ENCODE measurements at regions not wholly inside any gene's neighbourhood (a gene's known extent, or its start where the extent isn't known, plus 50 kb on each side); places are given as distances from the start of the nearest gene placed in this dataset.
A peak's percentile ranks its signal among the peaks of the same experiment; 100 is the strongest.

DNA sequence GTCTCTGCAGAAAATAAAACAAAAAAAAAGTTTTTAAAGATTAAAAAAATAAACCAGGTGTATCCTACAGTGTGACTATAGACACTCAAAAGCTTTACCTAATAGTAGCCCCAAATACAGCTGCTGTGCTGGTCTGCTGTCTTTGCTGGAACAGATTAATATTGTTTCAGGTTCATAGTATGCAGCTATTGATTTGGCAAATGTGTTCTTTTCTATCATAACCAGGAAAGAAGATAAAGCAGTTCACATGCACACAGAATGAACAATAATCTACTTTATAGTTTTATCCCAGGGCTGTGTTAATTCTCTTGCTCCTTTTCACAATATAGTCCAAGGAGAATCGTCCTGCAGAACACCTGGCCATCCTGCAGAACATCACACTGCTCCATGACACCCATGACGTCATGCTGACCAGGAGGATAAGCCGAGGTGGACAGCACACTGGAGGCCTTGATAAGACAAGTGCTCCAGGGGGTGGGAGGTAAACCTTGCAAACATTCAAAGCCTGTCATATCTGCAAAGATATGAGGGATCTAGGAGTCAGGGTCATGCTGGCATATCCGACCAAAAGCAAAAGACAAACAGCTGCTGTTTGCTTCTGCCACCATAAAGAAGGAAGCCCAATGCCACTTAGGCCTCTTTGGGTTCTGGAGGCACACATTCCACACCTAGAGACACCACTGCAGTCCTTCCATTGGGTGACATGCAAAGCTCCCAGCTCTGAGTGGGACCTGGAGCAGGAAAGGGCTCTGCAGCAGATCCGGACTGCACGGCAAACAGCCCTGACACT is 86.1 kb upstream of the SLC2A1 start:
- Mint-ChIP-seq H3K27ac (no peak overlapping the region), H3K4me3 (no peak overlapping the region), H3K9me3 (no peaks in the 10 kb centered on the region), H3K4me1 (ENCODE audit: low read depth in 2 of 2) (peaks cover 0 to 5% of the 10 kb centered on the region in 2 donors), H3K36me3 (ENCODE audit: insufficient read depth) (no peaks in the 10 kb centered on the region), H3K27me3 (peaks cover 0 to 17% of the 10 kb centered on the region in 2 donors)
- DNase-seq, result no peak
- no peak for ATAC-seq (replicated peaks)

DNA sequence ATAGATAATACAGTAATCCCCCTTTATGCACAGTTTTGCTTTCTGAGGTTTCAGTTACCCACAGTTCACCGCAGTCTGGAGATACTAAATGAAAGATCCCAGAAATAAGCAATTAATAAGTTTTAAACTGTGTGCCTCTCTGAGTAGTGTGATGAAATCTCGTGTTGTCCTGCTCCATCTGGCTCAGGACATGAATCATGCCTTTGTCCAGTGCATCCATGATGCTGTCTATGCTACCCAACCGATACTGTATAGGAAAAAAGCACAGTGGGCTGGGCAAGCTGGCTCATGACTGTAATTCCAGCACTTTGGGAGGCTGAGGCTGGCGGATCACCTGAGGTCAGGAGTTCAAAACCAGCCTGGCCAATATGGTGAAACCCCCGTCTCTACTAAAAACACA is 85.0 kb upstream of the SLC2A1 start:
- Mint-ChIP-seq H3K9me3 (no peaks in the 10 kb centered on the region), H3K27ac (no peak overlapping the region), H3K36me3 (ENCODE audit: insufficient read depth) (no peaks in the 10 kb centered on the region), H3K4me1 (ENCODE audit: low read depth in 2 of 2) (peaks cover 0 to 5% of the 10 kb centered on the region in 2 donors), H3K4me3 (no peak overlapping the region), H3K27me3 (peaks cover 0 to 9% of the 10 kb centered on the region in 2 donors)
- DNase-seq (no peak), ATAC-seq (replicated peaks) (no peak)

DNA sequence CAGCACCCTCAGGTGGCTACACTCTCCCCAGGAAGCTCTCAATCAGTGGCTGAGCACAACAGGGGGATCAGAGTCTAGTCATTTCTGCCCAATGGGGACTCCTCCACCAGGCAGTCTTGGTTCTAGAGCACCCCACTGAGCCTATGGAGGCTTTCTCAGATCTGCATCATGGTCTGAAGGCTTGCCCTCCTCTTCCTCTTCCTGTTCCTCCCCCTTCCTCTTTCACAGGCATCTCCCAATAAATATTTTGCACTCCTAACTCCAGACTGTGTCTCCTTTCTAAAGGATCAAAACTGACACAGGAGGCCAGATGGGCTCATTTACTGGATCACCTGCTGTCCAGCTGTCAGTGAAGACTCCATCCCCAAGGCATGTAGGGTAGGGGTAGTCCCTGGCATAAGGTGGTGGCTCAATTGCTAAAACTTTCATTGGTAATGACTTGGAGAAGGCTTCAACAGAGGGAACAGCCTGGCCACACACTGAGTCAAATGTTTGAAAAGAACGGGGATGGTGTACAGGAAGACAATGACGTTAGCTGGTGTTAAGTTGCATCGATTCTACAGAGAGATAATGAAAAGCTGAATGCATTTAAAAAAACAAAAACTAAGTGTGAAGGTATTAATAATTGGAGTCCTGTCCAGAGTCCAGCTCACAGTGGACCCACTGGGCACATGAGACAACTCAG is 84.2 kb upstream of the SLC2A1 start:
- DNase-seq (no peak), ATAC-seq (replicated peaks) (no peak)
- Mint-ChIP-seq H3K36me3 (ENCODE audit: insufficient read depth) (no peaks in the 10 kb centered on the region), H3K9me3 (no peaks in the 10 kb centered on the region), H3K27me3 (peaks cover 0 to 9% of the 10 kb centered on the region in 2 donors), H3K4me3 (no peak overlapping the region), H3K4me1 (ENCODE audit: low read depth in 2 of 2) (peaks cover 1 to 3% of the 10 kb centered on the region in 2 donors), H3K27ac (no peak overlapping the region)

GRCh38 chr1:43042127-43042526 is 83.5 kb upstream of the SLC2A1 start:
- Mint-ChIP-seq H3K9me3 (no peaks in the 10 kb centered on the region), H3K4me3 (no peak overlapping the region), H3K4me1 (ENCODE audit: low read depth in 2 of 2) (peaks cover 3 to 9% of the 10 kb centered on the region in 2 donors), H3K27ac (no peak overlapping the region), H3K36me3 (ENCODE audit: insufficient read depth) (no peaks in the 10 kb centered on the region), H3K27me3 (peaks cover 0 to 8% of the 10 kb centered on the region in 2 donors)
- DNase-seq (no peak), ATAC-seq (replicated peaks) (no peak)

DNA sequence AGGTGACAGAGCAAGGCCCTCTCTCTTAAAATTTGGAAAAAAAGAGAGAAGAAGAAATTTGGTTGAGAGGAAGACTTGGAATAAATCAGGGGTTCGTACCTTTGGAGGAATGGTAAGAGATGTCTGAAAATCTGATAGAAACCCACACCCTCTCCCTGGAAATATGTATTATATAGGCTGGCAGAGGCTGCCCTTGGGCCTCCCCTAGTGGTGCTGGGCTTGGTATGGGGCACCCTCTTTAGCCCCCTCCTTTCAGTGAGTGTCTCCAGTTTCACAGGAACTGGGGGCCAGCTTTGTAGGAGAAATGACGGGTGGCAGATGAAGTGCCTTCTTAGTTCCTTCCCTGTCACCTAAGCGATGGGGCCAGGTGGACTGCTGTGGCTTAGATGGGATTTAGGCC is 82.9 kb upstream of the SLC2A1 start:
- no peaks in the 10 kb centered on the region for H3K9me3 Mint-ChIP-seq
- H3K4me1 Mint-ChIP-seq (ENCODE audit: low read depth in 2 of 2), result peaks cover 0 to 14% of the 10 kb centered on the region in 2 donors
- H3K4me3 Mint-ChIP-seq, result no peak overlapping the region
- ATAC-seq (replicated peaks) (no peak), DNase-seq (no peak)
- H3K36me3 Mint-ChIP-seq (ENCODE audit: insufficient read depth), result no peaks in the 10 kb centered on the region
- H3K27ac Mint-ChIP-seq, result no peak overlapping the region
- H3K27me3 Mint-ChIP-seq, result peaks cover 0 to 3% of the 10 kb centered on the region in 2 donors

DNA sequence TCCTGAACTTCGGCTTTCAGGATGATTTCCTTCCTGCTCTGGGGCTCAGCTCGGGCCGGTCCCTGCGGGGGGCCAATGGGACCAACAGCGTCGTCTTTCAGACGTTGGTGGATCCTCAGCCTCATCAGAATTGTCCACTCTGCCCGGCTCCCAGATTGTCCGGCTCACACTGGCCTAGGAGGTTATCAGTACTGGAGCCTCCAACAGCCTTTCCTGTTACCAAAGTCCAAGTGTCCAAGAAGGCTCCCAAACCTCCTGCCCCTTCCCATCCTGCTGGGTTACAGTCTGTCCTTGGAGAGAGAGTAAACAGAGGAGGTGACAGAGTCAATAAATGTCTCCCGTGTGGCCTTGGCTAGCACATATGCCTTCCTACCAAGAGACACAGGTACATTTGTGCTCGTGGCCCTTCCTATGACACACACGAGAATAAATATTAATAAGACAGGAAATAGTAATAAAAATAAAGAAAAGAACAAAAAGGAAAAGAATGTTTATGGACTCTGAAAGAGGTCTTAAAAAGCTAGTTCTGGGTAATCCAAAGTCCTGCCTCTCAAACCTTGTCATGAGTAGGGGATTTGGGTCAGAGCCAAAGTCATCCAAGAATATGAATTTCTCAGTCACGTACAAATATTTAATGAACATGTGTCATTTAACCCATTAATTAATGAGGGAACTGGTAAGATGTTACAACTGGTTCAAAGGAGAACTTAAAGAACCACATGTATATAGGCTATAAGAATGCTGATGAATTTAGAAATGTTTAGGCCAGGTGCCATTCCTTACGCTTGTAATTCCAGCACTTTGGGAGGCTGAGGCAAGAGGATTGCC is 80.8 kb upstream of the SLC2A1 start:
- Mint-ChIP-seq H3K4me1 (ENCODE audit: low read depth in 2 of 2) (peaks cover 6 to 21% of the 10 kb centered on the region in 2 donors), H3K36me3 (ENCODE audit: insufficient read depth) (no peaks in the 10 kb centered on the region), H3K27me3 (no peaks in the 10 kb centered on the region), H3K4me3 (no peak overlapping the region), H3K9me3 (no peaks in the 10 kb centered on the region), H3K27ac (no peak overlapping the region)
- no peak for DNase-seq
- no peak for ATAC-seq (replicated peaks)

DNA sequence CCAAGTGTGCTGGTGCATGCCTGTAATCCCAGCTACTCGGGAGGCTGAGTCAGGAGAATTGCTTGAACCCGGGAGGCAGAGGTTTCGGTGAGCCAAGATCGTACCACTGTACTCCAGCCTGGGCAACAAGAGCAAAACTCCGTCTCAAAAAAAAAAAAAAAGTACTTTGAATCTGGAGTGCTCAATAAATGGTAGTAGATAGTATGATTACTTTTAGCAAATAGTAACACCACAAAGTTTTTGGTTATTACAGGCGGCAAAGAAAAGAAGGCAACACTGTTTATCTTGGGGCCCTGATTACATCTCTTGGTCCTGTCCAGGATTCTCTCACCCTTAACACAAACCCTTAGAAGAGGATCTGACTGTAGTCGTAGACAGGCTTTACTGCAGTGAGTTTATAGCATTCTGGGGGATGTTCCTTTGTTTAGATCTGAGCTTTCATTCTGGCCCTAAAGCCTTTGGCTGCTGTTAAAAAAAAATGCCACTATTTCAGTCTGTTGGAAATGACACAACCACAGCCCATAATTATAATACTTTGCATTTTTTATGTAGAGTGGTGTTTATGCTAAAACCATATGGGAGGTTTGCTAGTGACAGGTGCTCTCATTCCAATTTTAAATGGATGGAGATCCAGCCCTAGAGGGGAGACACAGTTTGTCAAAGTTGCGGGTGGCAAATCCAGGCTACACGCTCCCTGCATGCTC is 79.7 kb upstream of the SLC2A1 start:
- Mint-ChIP-seq H3K27ac (no peak overlapping the region), H3K36me3 (ENCODE audit: insufficient read depth) (no peaks in the 10 kb centered on the region), H3K4me3 (no peak overlapping the region), H3K4me1 (ENCODE audit: low read depth in 2 of 2) (peaks cover 8 to 24% of the 10 kb centered on the region in 2 donors), H3K9me3 (no peaks in the 10 kb centered on the region), H3K27me3 (no peaks in the 10 kb centered on the region)
- ATAC-seq (replicated peaks), result no peak
- no peak for DNase-seq

DNA sequence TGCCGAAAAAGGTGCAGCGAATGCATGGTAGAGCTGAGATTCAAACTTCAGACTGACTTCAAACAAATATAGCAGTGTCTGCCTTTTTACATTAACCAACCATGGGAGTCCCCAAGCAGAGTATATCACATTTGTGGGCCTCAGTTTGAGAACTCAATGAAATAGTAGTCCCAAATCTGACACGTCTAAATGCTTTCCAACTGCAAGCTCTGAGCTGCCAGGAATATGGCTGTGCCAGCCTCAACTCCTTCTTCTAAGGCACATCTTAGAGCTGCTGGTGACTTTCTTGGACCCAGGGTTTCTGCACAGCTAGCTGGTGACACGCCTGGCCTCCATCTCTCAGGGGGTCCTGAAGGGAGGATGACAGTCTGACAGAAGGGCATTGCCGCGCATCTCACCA is 78.8 kb upstream of the SLC2A1 start:
- ATAC-seq (replicated peaks), result no peak
- Mint-ChIP-seq H3K4me1 (ENCODE audit: low read depth in 2 of 2) (peaks cover 8 to 24% of the 10 kb centered on the region in 2 donors), H3K36me3 (ENCODE audit: insufficient read depth) (no peaks in the 10 kb centered on the region), H3K27me3 (no peaks in the 10 kb centered on the region), H3K27ac (peak overlapping the region in 1 of 2 donors; percentile 68), H3K4me3 (no peak overlapping the region), H3K9me3 (no peaks in the 10 kb centered on the region)
- DNase-seq, result no peak

DNA sequence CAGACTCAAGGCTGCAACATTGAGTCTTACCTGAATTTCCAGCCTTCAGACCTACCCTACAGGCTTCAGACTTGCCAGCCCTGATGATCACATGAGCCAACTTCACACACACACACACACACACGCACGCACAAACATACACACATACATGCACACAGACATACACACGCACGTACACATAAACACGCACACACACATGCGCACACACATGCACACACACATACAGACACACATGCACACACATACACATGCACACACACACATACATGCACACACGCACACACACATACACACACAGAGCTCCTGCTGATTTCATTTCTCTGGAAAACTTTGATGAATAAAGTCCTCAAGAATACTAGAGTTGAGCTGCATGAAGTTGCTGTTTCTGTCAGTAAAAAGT is 78.3 kb upstream of the SLC2A1 start:
- H3K4me1 Mint-ChIP-seq (ENCODE audit: low read depth in 2 of 2), result peaks cover 8 to 24% of the 10 kb centered on the region in 2 donors
- DNase-seq (no peak), ATAC-seq (replicated peaks) (no peak)
- no peaks in the 10 kb centered on the region for H3K36me3 Mint-ChIP-seq (ENCODE audit: insufficient read depth)
- no peak overlapping the region for H3K4me3 Mint-ChIP-seq
- H3K9me3 Mint-ChIP-seq, result no peaks in the 10 kb centered on the region
- no peaks in the 10 kb centered on the region for H3K27me3 Mint-ChIP-seq
- H3K27ac Mint-ChIP-seq, result peak overlapping the region; percentile 21 to 88

DNA sequence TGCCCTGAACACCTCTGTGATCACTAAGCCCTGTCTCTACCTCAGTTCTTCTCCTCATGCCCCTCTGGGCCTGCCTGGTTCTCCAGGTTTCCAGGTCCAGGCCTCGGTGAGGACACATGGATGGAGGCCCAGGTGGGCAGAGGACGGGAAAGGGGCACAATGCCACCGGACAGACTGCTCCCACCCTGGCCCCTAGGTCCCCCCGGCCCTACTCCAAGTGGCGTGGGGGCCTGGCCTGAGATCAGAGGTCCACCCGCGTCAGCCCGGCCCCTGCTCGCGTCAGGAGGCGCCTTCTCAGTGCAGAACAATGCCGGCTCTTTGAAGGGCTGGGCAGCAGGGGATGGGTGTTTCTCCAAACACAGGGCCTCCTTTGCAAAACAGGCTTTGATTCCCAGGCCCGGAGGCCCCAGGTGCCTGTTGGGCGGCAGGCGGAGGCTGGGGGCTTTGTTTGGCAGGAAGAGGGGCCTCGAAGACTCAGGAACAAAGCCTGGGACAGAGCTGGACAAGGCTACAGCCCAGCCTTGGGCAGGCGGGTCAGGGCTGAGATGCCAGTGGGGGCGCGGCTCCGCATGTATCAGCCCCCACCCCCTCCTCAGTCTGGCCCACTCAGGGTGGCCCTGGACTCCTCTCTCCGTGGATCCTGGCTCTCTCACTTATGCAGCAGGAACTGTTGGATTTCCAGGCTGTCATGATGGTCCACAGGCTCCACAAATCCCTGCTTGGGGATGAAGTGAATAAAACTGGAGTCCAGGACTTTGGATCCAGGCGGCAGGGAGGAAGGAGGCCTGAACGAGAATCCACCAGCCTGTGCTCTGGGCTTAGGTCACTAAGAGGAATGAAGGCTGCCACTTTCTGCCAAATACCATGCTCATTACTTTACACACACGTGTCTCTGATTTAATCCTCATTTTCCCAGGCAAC is 77.4 kb upstream of the SLC2A1 start:
- Mint-ChIP-seq H3K36me3 (ENCODE audit: insufficient read depth) (no peaks in the 10 kb centered on the region), H3K27ac (peak overlapping the region; percentile 80 to 88), H3K27me3 (no peaks in the 10 kb centered on the region), H3K4me3 (no peak overlapping the region), H3K9me3 (no peaks in the 10 kb centered on the region), H3K4me1 (ENCODE audit: low read depth in 2 of 2) (peaks cover 8 to 24% of the 10 kb centered on the region in 2 donors)
- DNase-seq, result no peak
- no peak for ATAC-seq (replicated peaks)

DNA sequence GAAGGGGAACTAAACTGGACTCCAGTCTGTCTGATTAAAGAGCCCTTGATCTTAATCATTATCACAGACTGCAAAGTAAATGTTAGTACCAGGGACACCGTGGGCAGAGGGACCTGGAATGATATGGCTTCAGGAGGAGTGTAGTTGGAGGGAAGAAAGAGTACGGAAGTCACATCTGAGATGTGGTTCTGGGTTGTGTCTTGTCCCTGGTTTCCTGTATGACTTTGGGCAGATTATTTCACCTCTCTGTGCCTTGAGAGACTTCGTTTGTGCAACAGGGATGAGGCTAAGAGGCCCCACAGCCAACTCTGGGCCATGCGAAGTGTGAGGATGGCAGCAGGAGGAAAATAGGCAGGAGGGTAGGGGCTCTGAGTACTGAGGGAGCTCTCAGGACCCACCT is 76.1 kb upstream of the SLC2A1 start:
- Mint-ChIP-seq H3K9me3 (no peaks in the 10 kb centered on the region), H3K36me3 (ENCODE audit: insufficient read depth) (no peaks in the 10 kb centered on the region), H3K27me3 (no peaks in the 10 kb centered on the region), H3K4me3 (peak overlapping the region; percentile 39 to 40), H3K27ac (peak overlapping the region; percentile 80 to 82), H3K4me1 (ENCODE audit: low read depth in 2 of 2) (peaks cover 8 to 24% of the 10 kb centered on the region in 2 donors)
- peak in 2 of 3 experiments; percentile 6 to 8 for DNase-seq
- peak; percentile 72 for ATAC-seq (replicated peaks)

DNA sequence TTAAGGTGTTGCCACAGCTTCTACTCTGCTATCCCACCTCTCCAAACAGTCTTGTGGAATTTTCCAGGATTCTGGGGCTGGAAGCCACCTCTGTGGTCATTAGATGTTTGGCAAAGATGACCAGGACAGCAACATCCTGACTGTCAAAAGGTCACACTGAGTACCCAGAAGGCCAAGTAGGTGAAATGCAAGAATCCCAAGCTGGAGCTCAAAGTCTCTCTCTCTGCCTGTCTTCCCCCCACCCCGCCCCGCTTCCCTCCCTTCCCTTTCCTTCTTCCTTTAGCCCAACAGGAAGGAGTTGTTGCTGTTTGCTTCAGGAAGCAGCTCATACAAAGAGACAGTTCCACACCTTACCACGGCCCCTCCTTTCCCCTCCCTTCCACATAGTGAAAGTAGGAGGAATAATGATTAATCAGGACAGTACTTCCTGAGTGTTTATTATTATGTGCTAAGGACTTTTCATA is 75.6 kb upstream of the SLC2A1 start:
- Mint-ChIP-seq H3K4me1 (ENCODE audit: low read depth in 2 of 2) (peaks cover 8 to 24% of the 10 kb centered on the region in 2 donors), H3K27ac (peak overlapping the region; percentile 80 to 82), H3K36me3 (ENCODE audit: insufficient read depth) (no peaks in the 10 kb centered on the region), H3K4me3 (peak overlapping the region; percentile 39 to 40), H3K27me3 (no peaks in the 10 kb centered on the region), H3K9me3 (no peaks in the 10 kb centered on the region)
- ATAC-seq (replicated peaks) (no peak), DNase-seq (no peak)
